ENCODE measurements at regions not wholly inside any gene's neighbourhood (a gene's known extent, or its start where the extent isn't known, plus 50 kb on each side); places are given as distances from the start of the nearest gene placed in this dataset.

DNA sequence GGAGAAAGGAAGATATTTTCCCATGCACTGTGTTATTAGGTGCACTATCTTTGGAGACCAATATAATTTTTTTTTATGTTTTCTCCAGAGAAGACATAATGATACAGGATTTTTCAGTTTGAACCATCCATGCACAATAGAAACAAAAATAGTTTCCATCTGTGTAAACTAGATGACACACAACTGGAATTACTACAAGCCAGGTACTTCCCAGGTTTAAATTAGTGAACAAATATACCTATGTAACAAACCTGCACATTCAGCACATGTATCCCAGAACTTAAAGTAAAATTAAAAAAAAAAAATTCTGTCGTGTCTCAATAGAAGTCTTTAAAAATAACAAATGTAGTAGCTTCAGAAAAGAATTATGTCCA lies 1616.8 kb upstream of the ACVR2A start:
- DNase-seq (ENCODE audit: low read depth) (no peak), FAIRE-seq (no peak)
- H4K20me1 ChIP-seq (ENCODE audit: insufficient read depth, low read length) = no peaks in the 10 kb centered on the region
- H3K4me1 Mint-ChIP-seq (ENCODE audit: low read depth, unreplicated experiment) = no peaks in the 10 kb centered on the region
- TF ChIP-seq, protein P1, sequence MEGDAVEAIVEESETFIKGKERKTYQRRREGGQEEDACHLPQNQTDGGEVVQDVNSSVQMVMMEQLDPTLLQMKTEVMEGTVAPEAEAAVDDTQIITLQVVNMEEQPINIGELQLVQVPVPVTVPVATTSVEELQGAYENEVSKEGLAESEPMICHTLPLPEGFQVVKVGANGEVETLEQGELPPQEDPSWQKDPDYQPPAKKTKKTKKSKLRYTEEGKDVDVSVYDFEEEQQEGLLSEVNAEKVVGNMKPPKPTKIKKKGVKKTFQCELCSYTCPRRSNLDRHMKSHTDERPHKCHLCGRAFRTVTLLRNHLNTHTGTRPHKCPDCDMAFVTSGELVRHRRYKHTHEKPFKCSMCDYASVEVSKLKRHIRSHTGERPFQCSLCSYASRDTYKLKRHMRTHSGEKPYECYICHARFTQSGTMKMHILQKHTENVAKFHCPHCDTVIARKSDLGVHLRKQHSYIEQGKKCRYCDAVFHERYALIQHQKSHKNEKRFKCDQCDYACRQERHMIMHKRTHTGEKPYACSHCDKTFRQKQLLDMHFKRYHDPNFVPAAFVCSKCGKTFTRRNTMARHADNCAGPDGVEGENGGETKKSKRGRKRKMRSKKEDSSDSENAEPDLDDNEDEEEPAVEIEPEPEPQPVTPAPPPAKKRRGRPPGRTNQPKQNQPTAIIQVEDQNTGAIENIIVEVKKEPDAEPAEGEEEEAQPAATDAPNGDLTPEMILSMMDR (IDR thresholded peaks at IDR 0.05; ENCODE audit: insufficient read depth, low read depth, low read length) = no peak
- TF ChIP-seq EZH2 (IDR thresholded peaks at IDR 0.05; ENCODE audit: insufficient read depth, low read length) = no peak
- no peak overlapping the region for H3K27ac ChIP-seq (ENCODE audit: low read depth, low read length)
- H3K27ac Mint-ChIP-seq (ENCODE audit: unreplicated experiment) = no peak overlapping the region
- H3K4me3 ChIP-seq (ENCODE audit: insufficient read depth, low read depth, low read length) = no peak overlapping the region
- H3K4me1 ChIP-seq (ENCODE audit: insufficient read depth, low read length) = no peaks in the 10 kb centered on the region
- H3K36me3 Mint-ChIP-seq (ENCODE audit: low read depth, unreplicated experiment) = no peaks in the 10 kb centered on the region
- H2AFZ ChIP-seq (ENCODE audit: low read depth, low read length) = no peak overlapping the region
- no peaks in the 10 kb centered on the region for H3K79me2 ChIP-seq (ENCODE audit: insufficient read depth, low read length)
- no peak overlapping the region for H3K4me3 Mint-ChIP-seq (ENCODE audit: unreplicated experiment)
- H3K4me2 ChIP-seq (ENCODE audit: low read length) = no peak overlapping the region
- no peak overlapping the region for H3K9ac ChIP-seq (ENCODE audit: low read length)
- H3K27me3 ChIP-seq (ENCODE audit: insufficient read depth, low read length) = no peaks in the 10 kb centered on the region
- no peaks in the 10 kb centered on the region for H3K36me3 ChIP-seq (ENCODE audit: insufficient read depth, low read length)
- H3K9me3 Mint-ChIP-seq (ENCODE audit: unreplicated experiment) = no peaks in the 10 kb centered on the region
- H3K27me3 Mint-ChIP-seq (ENCODE audit: low read depth, unreplicated experiment) = no peaks in the 10 kb centered on the region
- H3K9me3 ChIP-seq (ENCODE audit: insufficient read depth, low read depth, low read length) = no peaks in the 10 kb centered on the region

DNA sequence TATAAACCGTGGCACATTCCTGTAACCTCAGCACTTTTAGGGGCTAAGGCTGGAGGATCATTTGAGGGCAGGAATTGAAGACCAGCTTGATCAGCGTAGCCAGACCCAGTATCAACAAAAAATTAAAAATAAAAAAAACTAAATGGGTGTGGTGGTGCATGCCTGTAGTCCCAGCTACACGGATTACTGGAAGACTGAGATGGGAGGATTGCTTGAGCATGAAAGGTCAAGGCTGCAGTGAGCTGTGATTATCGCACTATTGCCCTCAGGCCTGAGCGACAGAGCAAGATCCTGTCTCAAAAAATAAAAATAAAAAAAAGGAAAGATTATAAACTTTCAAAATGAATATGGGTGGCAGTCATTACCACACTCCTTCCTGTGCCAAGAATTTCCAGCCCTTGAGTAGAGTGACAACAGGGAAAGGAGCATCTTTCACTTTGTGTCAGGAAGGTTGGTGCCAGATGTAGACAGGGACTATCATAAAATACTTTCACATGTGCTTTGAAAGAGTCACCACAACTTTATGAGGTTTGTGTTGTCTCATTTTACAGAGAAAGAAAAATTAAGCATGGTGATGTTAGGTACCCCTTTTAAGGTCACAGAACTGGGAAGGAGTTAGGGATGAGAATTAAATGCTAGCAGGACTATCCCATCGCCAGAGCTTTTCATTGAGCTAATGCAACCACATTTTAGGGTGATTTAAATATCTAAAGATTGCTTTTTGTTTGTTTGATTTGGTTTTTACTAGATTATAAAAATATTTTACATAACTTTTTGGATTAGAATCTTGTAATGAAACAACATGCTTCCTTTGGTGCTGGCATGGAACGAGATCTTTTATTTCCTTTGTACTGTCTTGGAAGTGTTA lies 1617.4 kb upstream of the ACVR2A start:
- H3K4me2 ChIP-seq (ENCODE audit: low read length) = no peak overlapping the region
- DNase-seq (ENCODE audit: low read depth) = no peak
- no peaks in the 10 kb centered on the region for H3K36me3 Mint-ChIP-seq (ENCODE audit: low read depth, unreplicated experiment)

More for the DNA sequence above, 1617.4 kb upstream of the ACVR2A start:
- Mint-ChIP-seq H3K9me3 (ENCODE audit: unreplicated experiment) (no peaks in the 10 kb centered on the region), H3K4me1 (ENCODE audit: low read depth, unreplicated experiment) (peaks cover 1% of the 10 kb centered on the region), H3K27ac (ENCODE audit: unreplicated experiment) (no peak overlapping the region), H3K4me3 (ENCODE audit: unreplicated experiment) (no peak overlapping the region), H3K27me3 (ENCODE audit: low read depth, unreplicated experiment) (no peaks in the 10 kb centered on the region)
- no peak overlapping the region for H3K9ac ChIP-seq (ENCODE audit: low read length)
- H3K79me2 ChIP-seq (ENCODE audit: insufficient read depth, low read length) = no peaks in the 10 kb centered on the region
- H4K20me1 ChIP-seq (ENCODE audit: insufficient read depth, low read length) = no peaks in the 10 kb centered on the region
- no peak overlapping the region for H2AFZ ChIP-seq (ENCODE audit: low read depth, low read length)
- no peaks in the 10 kb centered on the region for H3K36me3 ChIP-seq (ENCODE audit: insufficient read depth, low read length)
- no peak overlapping the region for H3K27ac ChIP-seq (ENCODE audit: low read depth, low read length)
- no peaks in the 10 kb centered on the region for H3K9me3 ChIP-seq (ENCODE audit: insufficient read depth, low read depth, low read length)
- TF ChIP-seq EZH2 (IDR thresholded peaks at IDR 0.05; ENCODE audit: insufficient read depth, low read length) = no peak
- TF ChIP-seq, protein P1 (IDR thresholded peaks at IDR 0.05; ENCODE audit: insufficient read depth, low read depth, low read length) = no peak
- no peak for FAIRE-seq
- H3K27me3 ChIP-seq (ENCODE audit: insufficient read depth, low read length) = no peaks in the 10 kb centered on the region
- H3K4me1 ChIP-seq (ENCODE audit: insufficient read depth, low read length) = no peaks in the 10 kb centered on the region
- H3K4me3 ChIP-seq (ENCODE audit: insufficient read depth, low read depth, low read length) = no peak overlapping the region

Data from astrocyte (in vitro differentiated cells and primary cell).